HL-60 (cell line): ENCODE measurements at regions not wholly inside any gene's neighbourhood (a gene's known extent, or its start where the extent isn't known, plus 50 kb on each side); places are given as distances from the start of the nearest gene placed in this dataset.

Experiments
- CTCF ChIP-seq: IDR thresholded peaks from one replicate; pipeline ENCODE4 v1.5.1; 2011; ENCODE audit warnings: low read length, control low read depth, inconsistent platforms; ENCODE audit not compliant: insufficient read depth
- POLR2AphosphoS5 ChIP-seq: IDR thresholded peaks from 2 replicates; pipeline ENCODE4 v1.6.1; 2012; ENCODE audit warnings: low read depth
- REST ChIP-seq: IDR thresholded peaks from 2 replicates; pipeline ENCODE4 v1.6.1; 2012; ENCODE audit warnings: low read depth; ENCODE audit not compliant: insufficient replicate concordance
- SPI1 ChIP-seq: IDR thresholded peaks from 2 replicates; pipeline ENCODE4 v1.6.1; 2012; ENCODE audit warnings: low read depth, mild to moderate bottlenecking, borderline replicate concordance

GRCh38 chrX:39601231-39602177 lies 496.3 kb downstream of the BCOR start:
- no peak for TF ChIP-seq CTCF
- TF ChIP-seq POLR2AphosphoS5: no peak
- TF ChIP-seq SPI1: no peak
- TF ChIP-seq REST: no peak
